ENCODE measurements at regions not wholly inside any gene's neighbourhood (a gene's known extent, or its start where the extent isn't known, plus 50 kb on each side); places are given as distances from the start of the nearest gene placed in this dataset.

DNA sequence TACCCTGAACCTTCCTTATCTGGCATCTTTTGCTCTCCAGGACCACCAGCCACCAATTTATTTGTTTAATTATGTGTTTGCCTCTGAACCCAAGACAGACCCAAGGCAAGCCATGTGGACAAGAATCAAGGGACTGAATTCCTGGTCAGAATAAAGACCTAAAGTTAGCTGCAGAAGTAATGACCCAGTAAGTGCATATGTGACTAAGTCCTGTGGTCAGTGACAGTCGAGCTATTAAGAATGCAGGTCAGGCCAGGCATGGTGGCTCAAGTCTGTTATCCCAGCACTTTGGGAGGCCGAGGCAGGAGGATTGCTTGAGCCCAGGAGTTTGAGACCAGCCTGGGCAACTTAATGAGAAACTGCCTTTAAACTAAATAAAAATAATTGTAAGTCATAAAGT, 139.4 kb downstream of the CCDC71L start:
- TF ChIP-seq, protein P1, sequence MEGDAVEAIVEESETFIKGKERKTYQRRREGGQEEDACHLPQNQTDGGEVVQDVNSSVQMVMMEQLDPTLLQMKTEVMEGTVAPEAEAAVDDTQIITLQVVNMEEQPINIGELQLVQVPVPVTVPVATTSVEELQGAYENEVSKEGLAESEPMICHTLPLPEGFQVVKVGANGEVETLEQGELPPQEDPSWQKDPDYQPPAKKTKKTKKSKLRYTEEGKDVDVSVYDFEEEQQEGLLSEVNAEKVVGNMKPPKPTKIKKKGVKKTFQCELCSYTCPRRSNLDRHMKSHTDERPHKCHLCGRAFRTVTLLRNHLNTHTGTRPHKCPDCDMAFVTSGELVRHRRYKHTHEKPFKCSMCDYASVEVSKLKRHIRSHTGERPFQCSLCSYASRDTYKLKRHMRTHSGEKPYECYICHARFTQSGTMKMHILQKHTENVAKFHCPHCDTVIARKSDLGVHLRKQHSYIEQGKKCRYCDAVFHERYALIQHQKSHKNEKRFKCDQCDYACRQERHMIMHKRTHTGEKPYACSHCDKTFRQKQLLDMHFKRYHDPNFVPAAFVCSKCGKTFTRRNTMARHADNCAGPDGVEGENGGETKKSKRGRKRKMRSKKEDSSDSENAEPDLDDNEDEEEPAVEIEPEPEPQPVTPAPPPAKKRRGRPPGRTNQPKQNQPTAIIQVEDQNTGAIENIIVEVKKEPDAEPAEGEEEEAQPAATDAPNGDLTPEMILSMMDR (IDR thresholded peaks at IDR 0.05 in 2 of 3, conservative IDR thresholded peaks at IDR 0.05 in 1 of 3; ENCODE audit: borderline replicate concordance in 1 of 3, insufficient read depth in 1 of 3, low read depth in 2 of 3, low read length in 2 of 3): no peak
- no peak for TF ChIP-seq POLR2A (IDR thresholded peaks at IDR 0.05; ENCODE audit: borderline replicate concordance, extremely low read depth, insufficient read depth, insufficient read length)

Measured in HCT116 (cell line).